ENCODE measurements at regions not wholly inside any gene's neighbourhood (a gene's known extent, or its start where the extent isn't known, plus 50 kb on each side); places are given as distances from the start of the nearest gene placed in this dataset.
"Not testable (repeated sequence)": the region's sequence is repeated elsewhere in the genome, so short reads cannot be mapped to it uniquely, and the experiment has no call there.

GRCh38 chr16:29349966-29350365 lies 56.5 kb downstream of the NPIPB11 start:
- TF ChIP-seq CTCF, EP300 (IDR thresholded peaks at IDR 0.05): not testable (repeated sequence)
